ENCODE measurements at regions not wholly inside any gene's neighbourhood (a gene's known extent, or its start where the extent isn't known, plus 50 kb on each side); places are given as distances from the start of the nearest gene placed in this dataset.

DNA sequence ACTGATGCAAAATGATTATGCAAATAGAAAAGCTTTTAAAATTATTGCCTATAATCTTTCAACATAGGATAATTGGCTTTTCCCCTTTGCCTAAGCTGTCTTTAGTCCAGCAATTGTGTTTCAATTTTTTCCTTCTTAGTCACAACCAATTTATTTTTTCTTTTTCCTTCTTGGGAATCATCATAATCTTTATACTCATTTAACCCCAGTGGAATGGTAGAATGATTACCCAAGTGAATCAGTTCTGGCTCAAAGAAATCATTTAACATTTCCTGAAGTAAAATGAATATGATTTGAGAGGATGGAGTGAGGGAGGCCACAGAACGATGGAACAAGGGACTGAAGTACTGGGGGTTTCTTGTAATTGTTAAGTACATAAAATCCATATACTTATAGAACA lies 93.0 kb upstream of the CRIM1 start:
- H3K27me3 Mint-ChIP-seq, result peaks cover 2% of the 10 kb centered on the region
- H3K9me3 Mint-ChIP-seq, result peaks cover 8% of the 10 kb centered on the region
- CTCF ChIA-PET, result no interaction called here
- intact Hi-C loops (cut with micrococcal nuclease), result no loop called here
- H3K27ac Mint-ChIP-seq, result no peak overlapping the region
- H3K4me1 Mint-ChIP-seq, result no peaks in the 10 kb centered on the region
- POLR2A ChIA-PET, result no interaction called here
- no peaks in the 10 kb centered on the region for H3K36me3 Mint-ChIP-seq (ENCODE audit: low read depth)
- DNase-seq (no peak), ATAC-seq (ENCODE audit: low read depth) (no peak)
- H3K4me3 Mint-ChIP-seq, result no peak overlapping the region
- TF ChIP-seq, protein P1, sequence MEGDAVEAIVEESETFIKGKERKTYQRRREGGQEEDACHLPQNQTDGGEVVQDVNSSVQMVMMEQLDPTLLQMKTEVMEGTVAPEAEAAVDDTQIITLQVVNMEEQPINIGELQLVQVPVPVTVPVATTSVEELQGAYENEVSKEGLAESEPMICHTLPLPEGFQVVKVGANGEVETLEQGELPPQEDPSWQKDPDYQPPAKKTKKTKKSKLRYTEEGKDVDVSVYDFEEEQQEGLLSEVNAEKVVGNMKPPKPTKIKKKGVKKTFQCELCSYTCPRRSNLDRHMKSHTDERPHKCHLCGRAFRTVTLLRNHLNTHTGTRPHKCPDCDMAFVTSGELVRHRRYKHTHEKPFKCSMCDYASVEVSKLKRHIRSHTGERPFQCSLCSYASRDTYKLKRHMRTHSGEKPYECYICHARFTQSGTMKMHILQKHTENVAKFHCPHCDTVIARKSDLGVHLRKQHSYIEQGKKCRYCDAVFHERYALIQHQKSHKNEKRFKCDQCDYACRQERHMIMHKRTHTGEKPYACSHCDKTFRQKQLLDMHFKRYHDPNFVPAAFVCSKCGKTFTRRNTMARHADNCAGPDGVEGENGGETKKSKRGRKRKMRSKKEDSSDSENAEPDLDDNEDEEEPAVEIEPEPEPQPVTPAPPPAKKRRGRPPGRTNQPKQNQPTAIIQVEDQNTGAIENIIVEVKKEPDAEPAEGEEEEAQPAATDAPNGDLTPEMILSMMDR (IDR thresholded peaks at IDR 0.05), result no peak

DNA sequence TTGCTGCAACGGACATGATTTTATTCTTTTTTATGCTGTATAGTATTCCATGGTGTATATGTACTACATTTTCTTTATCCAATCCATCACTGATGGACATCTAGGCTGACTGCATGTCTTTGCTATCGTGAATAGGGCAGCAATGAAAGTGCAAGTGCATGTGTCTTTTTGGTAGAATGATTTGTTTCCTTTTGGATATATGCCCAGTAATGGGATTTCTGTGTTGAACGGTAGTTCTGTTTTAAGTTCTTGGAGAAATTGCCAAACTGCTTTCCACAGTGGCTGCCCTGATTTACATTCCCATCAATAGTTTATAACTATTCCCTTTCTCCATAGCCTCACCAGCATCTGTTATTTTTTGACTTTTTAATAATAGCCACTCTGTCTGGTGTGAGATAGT lies 99.7 kb upstream of the CRIM1 start:
- POLR2A ChIA-PET, result no interaction called here
- Mint-ChIP-seq H3K36me3 (ENCODE audit: low read depth) (no peaks in the 10 kb centered on the region), H3K4me3 (no peak overlapping the region), H3K4me1 (no peaks in the 10 kb centered on the region), H3K27me3 (peaks cover 8% of the 10 kb centered on the region), H3K27ac (no peak overlapping the region), H3K9me3 (no peaks in the 10 kb centered on the region)
- intact Hi-C loops (cut with micrococcal nuclease), result no loop called here
- TF ChIP-seq, protein P1 (IDR thresholded peaks at IDR 0.05), result no peak
- DNase-seq, result no peak
- CTCF ChIA-PET, result no interaction called here
- no peak for ATAC-seq (ENCODE audit: low read depth)

DNA sequence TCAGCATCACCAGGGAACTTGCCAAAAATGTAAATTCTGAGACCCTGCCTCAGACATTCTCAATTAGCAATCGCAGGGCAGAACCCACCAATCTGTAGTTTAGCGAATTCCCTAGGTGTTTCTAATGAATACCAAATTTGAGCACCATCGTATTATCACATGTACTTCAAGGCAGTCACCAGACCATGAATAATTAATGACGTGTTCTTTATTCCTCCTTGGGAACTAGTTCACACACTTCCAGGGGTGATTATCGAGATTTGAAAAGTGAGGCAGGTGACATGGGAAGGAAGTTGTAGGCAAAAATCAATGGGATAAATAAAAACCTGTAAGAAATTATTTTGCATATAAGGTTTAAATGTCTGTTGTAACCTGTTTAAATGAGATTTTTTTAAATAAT lies 102.5 kb upstream of the CRIM1 start:
- H3K4me1 Mint-ChIP-seq, result no peaks in the 10 kb centered on the region
- ChIA-PET CTCF (no interaction called here), POLR2A (no interaction called here)
- H3K27me3 Mint-ChIP-seq, result peaks cover 8% of the 10 kb centered on the region
- DNase-seq, result no peak
- intact Hi-C loops (cut with micrococcal nuclease), result no loop called here
- no peak overlapping the region for H3K4me3 Mint-ChIP-seq
- ATAC-seq (ENCODE audit: low read depth), result no peak
- H3K9me3 Mint-ChIP-seq, result peaks cover 3% of the 10 kb centered on the region
- TF ChIP-seq, protein P1 (IDR thresholded peaks at IDR 0.05), result no peak
- no peaks in the 10 kb centered on the region for H3K36me3 Mint-ChIP-seq (ENCODE audit: low read depth)
- H3K27ac Mint-ChIP-seq, result no peak overlapping the region

DNA sequence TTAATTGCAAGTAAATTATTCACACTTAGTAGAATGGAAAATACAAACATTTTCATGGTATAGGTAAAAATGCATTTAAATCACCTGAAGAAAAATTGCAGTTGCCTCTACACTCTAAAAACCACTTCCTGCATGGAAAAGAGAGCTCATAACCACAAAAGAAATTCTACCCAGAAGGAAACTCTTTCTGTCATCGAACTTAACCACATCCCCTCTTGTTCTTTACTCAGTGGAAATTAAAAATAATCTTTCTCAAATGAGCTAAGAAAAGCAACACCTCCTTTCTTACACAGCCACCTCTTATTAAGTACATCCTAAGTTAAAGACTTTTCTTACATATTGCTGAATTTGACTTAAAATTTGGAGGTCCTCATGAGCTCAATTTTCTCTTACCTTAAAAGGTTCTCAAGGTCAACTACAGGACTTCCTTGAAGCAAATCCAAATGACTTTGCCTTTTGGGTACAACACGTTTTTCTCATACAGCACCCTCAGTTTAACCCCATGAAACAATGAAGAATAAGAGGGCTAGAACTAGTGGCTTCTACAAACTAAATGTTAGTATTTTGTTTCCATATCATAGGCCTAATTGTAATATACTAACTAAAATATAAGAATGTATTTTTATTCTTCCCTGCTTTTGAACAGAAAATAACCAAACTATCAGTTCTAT lies 109.1 kb upstream of the CRIM1 start:
- no peak overlapping the region for H3K27ac Mint-ChIP-seq
- CTCF ChIA-PET, result no interaction called here
- peaks cover 3% of the 10 kb centered on the region for H3K9me3 Mint-ChIP-seq
- POLR2A ChIA-PET, result no interaction called here
- peaks cover 41% of the 10 kb centered on the region for H3K4me1 Mint-ChIP-seq
- ATAC-seq (ENCODE audit: low read depth), result no peak
- H3K36me3 Mint-ChIP-seq (ENCODE audit: low read depth), result no peaks in the 10 kb centered on the region
- intact Hi-C loops (cut with micrococcal nuclease), result no loop called here
- H3K4me3 Mint-ChIP-seq, result peak overlapping the region; percentile 3
- TF ChIP-seq, protein P1 (IDR thresholded peaks at IDR 0.05), result no peak
- no peaks in the 10 kb centered on the region for H3K27me3 Mint-ChIP-seq
- no peak for DNase-seq

DNA sequence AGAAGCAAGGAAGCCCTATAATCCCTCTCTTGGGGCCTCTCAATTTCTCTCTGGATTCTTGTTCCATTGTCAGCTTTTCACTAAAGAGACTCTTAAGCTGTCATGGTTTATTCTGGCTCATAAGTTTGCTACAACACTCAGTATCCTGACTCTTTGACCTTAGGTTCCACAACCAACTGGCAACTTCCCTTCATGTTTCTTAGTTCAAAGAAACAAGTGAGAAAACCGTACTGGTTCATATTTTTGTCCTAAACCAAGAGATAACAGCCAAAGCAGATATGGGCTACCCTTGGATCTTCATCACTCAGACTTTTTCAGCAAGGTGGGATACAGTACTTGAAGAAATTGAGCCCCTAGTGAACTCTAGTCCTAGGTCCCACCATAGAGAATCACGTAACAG lies 109.9 kb upstream of the CRIM1 start:
- POLR2A ChIA-PET, result no interaction called here

More for the DNA sequence above, 109.9 kb upstream of the CRIM1 start:
- no peak for DNase-seq
- Mint-ChIP-seq H3K9me3 (peaks cover 3% of the 10 kb centered on the region), H3K4me3 (no peak overlapping the region), H3K36me3 (ENCODE audit: low read depth) (no peaks in the 10 kb centered on the region), H3K4me1 (peaks cover 41% of the 10 kb centered on the region), H3K27ac (no peak overlapping the region), H3K27me3 (no peaks in the 10 kb centered on the region)
- TF ChIP-seq, protein P1 (IDR thresholded peaks at IDR 0.05), result no peak
- CTCF ChIA-PET, result no interaction called here
- intact Hi-C loops (cut with micrococcal nuclease), result no loop called here
- ATAC-seq (ENCODE audit: low read depth), result no peak

Measured in activated B cell treated with CpG ODN at 0.5 μM for 24 hours (primary cell).